Upper lobe of left lung (tissue), 6 donors: ENCODE measurements at regions not wholly inside any gene's neighbourhood (a gene's known extent, or its start where the extent isn't known, plus 50 kb on each side); places are given as distances from the start of the nearest gene placed in this dataset.

Experiments
- ATAC-seq, 2 donors: fragments of 200-7000 bp; cut with Tn5 transposase; one replicate each; pipeline ENCODE4 v1.9.1; 2022; ENCODE audit warnings: mild to moderate bottlenecking in 2 of 2, moderate library complexity in 2 of 2; ENCODE audit not compliant: low FRiP score in 2 of 2
- DNase-seq, 2 donors: peaks; one replicate each; pipeline ENCODE4 v3.0.0-alpha.2; 2019 to 2020
- H3K27ac ChIP-seq, 4 donors: fragments of 200-600 bp; sonication (generic); one replicate each; pipeline ENCODE4 v1.5.1; 2016 to 2019
- H3K27me3 ChIP-seq, 4 donors: fragments of 200-600 bp; sonication (generic); one replicate each; pipeline ENCODE4 v1.5.1; 2017 to 2019
- H3K36me3 ChIP-seq, 4 donors: fragments of 200-600 bp; sonication (generic); one replicate each; pipeline ENCODE4 v1.5.1; 2016 to 2019
- H3K4me1 ChIP-seq, 4 donors: fragments of 200-600 bp; sonication (generic); one replicate each; pipeline ENCODE4 v1.5.1; 2018 to 2019
- H3K4me3 ChIP-seq, 4 donors: fragments of 200-600 bp; sonication (generic); one replicate each; pipeline ENCODE4 v1.5.1; 2017 to 2019; ENCODE audit warnings: mild to moderate bottlenecking in 2 of 4, moderate library complexity in 1 of 4
- H3K9me3 ChIP-seq, 4 donors: fragments of 200-600 bp; sonication (generic); one replicate each; pipeline ENCODE4 v1.5.1; 2018 to 2019
- CTCF ChIP-seq, 6 experiments: fragments of 450-650 bp in 4 of 6; fragments of 200-600 bp in 2 of 6; sonication (generic) in 2 of 6; IDR thresholded peaks; one replicate each; pipeline ENCODE4 v1.5.1; 2016 to 2019; ENCODE audit warnings: antibody characterized with exemption in 6 of 6
- EP300 ChIP-seq, 4 donors: sonication (generic); formaldehyde crosslinking; IDR thresholded peaks; one replicate each; pipeline ENCODE4 v1.5.1; 2017; ENCODE audit warnings: antibody characterized with exemption in 4 of 4, control low read depth in 2 of 4
- POLR2A ChIP-seq, 4 donors: fragments of 450-650 bp; IDR thresholded peaks; one replicate each; pipeline ENCODE4 v1.5.1; 2016 to 2017; ENCODE audit warnings: antibody characterized with exemption in 4 of 4, mild to moderate bottlenecking in 2 of 4
- POLR2AphosphoS5 ChIP-seq, 2 donors: sonication (generic); formaldehyde crosslinking; IDR thresholded peaks; one replicate each; pipeline ENCODE4 v1.5.1; 2017; ENCODE audit warnings: antibody characterized with exemption in 2 of 2
- WGBS, 2 donors: methylation state at CpG; one replicate each; pipeline ENCODE4 v1.1.5; 2017 to 2018; 5-methylcytosine and 5-hydroxymethylcytosine counted together
- donor health status: DM: no; HTN: no; CAD: no; lungs with moderate emphysema.
- donor health status: DM: no; HTN: yes; CAD: no; lungs with severe emphysema.

GRCh38 chr1:58003988-58004387 lies 542.5 kb downstream of the OMA1 start:
- WGBS, 2 donors: 85 to 87% methylated on average over 3 of the region's 3 CpGs
- Histone ChIP-seq H3K9me3 (no peaks in the 10 kb centered on the region), H3K4me1 (no peaks in the 10 kb centered on the region), H3K36me3 (no peaks in the 10 kb centered on the region), H3K27ac (no peak overlapping the region), H3K27me3 (no peaks in the 10 kb centered on the region), H3K4me3 (no peak overlapping the region)
- TF ChIP-seq POLR2A (IDR thresholded peaks at IDR 0.05) (no peak), POLR2AphosphoS5 (IDR thresholded peaks at IDR 0.05) (no peak), CTCF (IDR thresholded peaks at IDR 0.05) (no peak), EP300 (IDR thresholded peaks at IDR 0.05) (no peak)
- ATAC-seq (no peak), DNase-seq (no peak)

GRCh38 chr1:58003059-58003458 lies 543.5 kb downstream of the OMA1 start:
- Histone ChIP-seq H3K4me3 (no peak overlapping the region), H3K27ac (no peak overlapping the region), H3K36me3 (no peaks in the 10 kb centered on the region), H3K9me3 (no peaks in the 10 kb centered on the region), H3K4me1 (no peaks in the 10 kb centered on the region), H3K27me3 (no peaks in the 10 kb centered on the region)
- ATAC-seq (no peak), DNase-seq (no peak)
- TF ChIP-seq POLR2A (IDR thresholded peaks at IDR 0.05) (no peak), POLR2AphosphoS5 (IDR thresholded peaks at IDR 0.05) (no peak), EP300 (IDR thresholded peaks at IDR 0.05) (no peak), CTCF (IDR thresholded peaks at IDR 0.05) (no peak)
- WGBS, 2 donors: 73 to 90% methylated on average over 3 of the region's 3 CpGs

- Histone ChIP-seq H3K9me3 (no peaks in the 10 kb centered on the region), H3K27ac (no peak overlapping the region), H3K4me1 (no peaks in the 10 kb centered on the region), H3K4me3 (no peak overlapping the region), H3K36me3 (no peaks in the 10 kb centered on the region), H3K27me3 (no peaks in the 10 kb centered on the region)
- WGBS, 2 donors: 74 to 87% methylated on average over 1 of the region's 1 CpG
- no peak for DNase-seq
- ATAC-seq: no peak
- TF ChIP-seq POLR2A (IDR thresholded peaks at IDR 0.05) (no peak), POLR2AphosphoS5 (IDR thresholded peaks at IDR 0.05) (no peak)
Observed at GRCh38 chr1:58000821-58001220, 545.7 kb downstream of the OMA1 start.

- ATAC-seq (no peak), DNase-seq (no peak)
- Histone ChIP-seq H3K27ac (no peak overlapping the region), H3K36me3 (no peaks in the 10 kb centered on the region), H3K27me3 (no peaks in the 10 kb centered on the region), H3K4me1 (no peaks in the 10 kb centered on the region), H3K9me3 (no peaks in the 10 kb centered on the region), H3K4me3 (no peak overlapping the region)
- TF ChIP-seq CTCF (IDR thresholded peaks at IDR 0.05) (no peak), POLR2AphosphoS5 (IDR thresholded peaks at IDR 0.05) (no peak), POLR2A (IDR thresholded peaks at IDR 0.05) (no peak), EP300 (IDR thresholded peaks at IDR 0.05) (no peak)
- 70 to 75% methylated on average over 1 of the region's 1 CpG for WGBS, 2 donors
Observed at GRCh38 chr1:58000116-58000515, 546.4 kb downstream of the OMA1 start.

- Histone ChIP-seq H3K27ac (no peak overlapping the region), H3K27me3 (no peaks in the 10 kb centered on the region), H3K36me3 (no peaks in the 10 kb centered on the region), H3K4me1 (no peaks in the 10 kb centered on the region), H3K4me3 (no peak overlapping the region), H3K9me3 (no peaks in the 10 kb centered on the region)
- no peak for ATAC-seq
- DNase-seq: no peak
- no peak for TF ChIP-seq POLR2A (IDR thresholded peaks at IDR 0.05)
- TF ChIP-seq POLR2AphosphoS5 (IDR thresholded peaks at IDR 0.05): no peak
- TF ChIP-seq CTCF (IDR thresholded peaks at IDR 0.05): no peak
- TF ChIP-seq EP300 (IDR thresholded peaks at IDR 0.05): no peak
- 78 to 81% methylated on average over 2 of the region's 2 CpGs for WGBS, 2 donors
Observed at GRCh38 chr1:57996400-57996799, 550.1 kb downstream of the OMA1 start.
